GM18505 (cell line): ENCODE measurements at regions not wholly inside any gene's neighbourhood (a gene's known extent, or its start where the extent isn't known, plus 50 kb on each side); places are given as distances from the start of the nearest gene placed in this dataset.

Experiments used
- ATAC-seq: cut with Tn5 transposase; IDR thresholded peaks from one replicate; pipeline ENCODE4 v1.9.1; 2021; ENCODE audit not compliant: unreplicated experiment
- POLR2A ChIP-seq: IDR thresholded peaks from 4 replicates; pipeline ENCODE4 v1.6.1; 2011; ENCODE audit warnings: borderline replicate concordance; ENCODE audit not compliant: insufficient read depth, insufficient read length; ENCODE audit errors: extremely low read depth

GRCh38 chr15:53437985-53438841 is 321.2 kb downstream of the WDR72 start:
- no peak for TF ChIP-seq POLR2A
- no peak for ATAC-seq

GRCh38 chr15:53437366-53437765 is 322.1 kb downstream of the WDR72 start:
- no peak for ATAC-seq
- TF ChIP-seq POLR2A, result no peak

GRCh38 chr15:53434174-53434678 is 325.2 kb downstream of the WDR72 start:
- no peak for ATAC-seq

DNA sequence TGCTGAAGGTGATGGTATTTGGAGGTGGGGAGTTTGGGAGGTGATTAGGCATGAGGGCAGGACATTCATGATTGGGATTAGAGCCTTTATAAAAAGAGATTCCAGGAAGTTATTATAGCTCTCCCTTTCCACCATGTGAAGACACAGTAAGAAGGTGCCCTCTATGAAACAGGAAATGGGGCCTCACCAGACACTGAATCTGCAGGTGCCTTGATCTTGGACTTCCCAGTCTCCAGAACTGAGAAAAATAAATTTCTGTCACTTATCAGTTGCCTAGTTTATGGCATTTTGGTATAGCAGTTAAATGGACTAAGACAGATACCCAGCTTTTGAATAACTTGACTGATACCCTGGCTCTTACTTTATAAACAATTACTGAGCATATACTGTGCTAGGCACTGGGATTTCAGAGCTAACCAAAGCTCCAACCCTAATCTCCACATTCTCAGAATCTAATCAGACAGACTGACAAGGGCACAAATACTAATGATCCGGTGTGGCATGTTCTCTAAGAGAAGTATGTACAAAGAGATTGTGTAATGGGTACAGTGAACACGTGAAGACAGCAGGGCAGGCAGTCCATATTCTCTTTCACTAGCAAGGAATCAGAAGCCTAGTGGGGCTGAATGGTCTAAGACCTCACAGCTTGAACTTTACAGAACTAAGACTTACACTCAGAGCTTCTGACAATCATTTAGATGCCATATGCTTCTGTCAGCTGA is 343.1 kb downstream of the WDR72 start:
- ATAC-seq, result no peak
- TF ChIP-seq POLR2A, result no peak

More at GRCh38 chr15:53434174-53434678, 325.2 kb downstream of the WDR72 start:
- no peak for TF ChIP-seq POLR2A

- no peak for ATAC-seq
- TF ChIP-seq POLR2A, result no peak
These were observed 345.3 kb downstream of the WDR72 start for GRCh38 chr15:53414167-53414566.

DNA sequence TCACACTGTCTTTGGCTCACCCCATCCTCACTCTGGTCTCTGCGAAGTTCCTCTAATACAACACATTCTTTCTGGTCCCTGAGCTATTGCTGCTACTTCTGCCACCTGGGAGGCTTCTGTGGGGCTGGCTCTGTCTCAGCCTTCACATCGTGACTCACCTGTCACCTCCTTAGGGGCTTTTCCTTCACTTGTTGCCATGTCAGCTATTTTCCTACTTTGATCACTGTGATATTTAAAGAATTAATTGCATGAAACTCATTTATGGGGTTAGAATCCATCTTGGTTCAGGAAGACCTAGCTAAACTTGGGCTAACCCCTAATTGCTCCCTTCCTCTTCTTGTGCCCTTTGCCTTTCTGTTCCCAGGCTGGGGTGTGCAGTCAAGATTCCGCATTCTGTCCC is 346.9 kb downstream of the WDR72 start:
- TF ChIP-seq POLR2A, result no peak
- ATAC-seq, result no peak

GRCh38 chr15:53404930-53405493 is 354.5 kb downstream of the WDR72 start:
- ATAC-seq, result no peak
- no peak for TF ChIP-seq POLR2A

- no peak for TF ChIP-seq POLR2A
- no peak for ATAC-seq
These were observed 358.0 kb downstream of the WDR72 start for GRCh38 chr15:53401503-53401902.

- TF ChIP-seq POLR2A, result no peak
- no peak for ATAC-seq
These were observed 358.5 kb downstream of the WDR72 start for GRCh38 chr15:53400986-53401385.

GRCh38 chr15:53397041-53397616 is 362.3 kb downstream of the WDR72 start:
- TF ChIP-seq POLR2A, result no peak
- ATAC-seq, result no peak

GRCh38 chr15:53395871-53396270 is 363.6 kb downstream of the WDR72 start:
- ATAC-seq, result no peak
- TF ChIP-seq POLR2A, result no peak

DNA sequence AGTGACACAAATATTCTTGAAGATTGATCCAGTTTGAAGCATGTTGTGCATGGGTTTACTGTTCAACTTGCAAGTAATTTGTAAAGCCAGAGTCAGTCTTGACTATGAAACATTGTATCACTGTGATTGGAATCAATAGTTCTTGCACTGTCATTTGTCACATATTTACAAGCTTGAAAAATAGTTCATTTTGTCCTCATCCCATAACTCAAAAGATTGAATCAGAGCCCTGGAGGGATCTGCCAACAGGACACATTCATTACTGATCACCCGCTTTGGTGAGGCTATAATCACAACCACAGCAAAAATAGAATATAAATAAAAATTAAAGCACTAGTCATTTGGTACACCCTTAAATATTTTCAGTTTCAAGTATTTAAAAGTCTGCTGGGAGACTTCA is 368.9 kb downstream of the WDR72 start:
- no peak for TF ChIP-seq POLR2A
- no peak for ATAC-seq

DNA sequence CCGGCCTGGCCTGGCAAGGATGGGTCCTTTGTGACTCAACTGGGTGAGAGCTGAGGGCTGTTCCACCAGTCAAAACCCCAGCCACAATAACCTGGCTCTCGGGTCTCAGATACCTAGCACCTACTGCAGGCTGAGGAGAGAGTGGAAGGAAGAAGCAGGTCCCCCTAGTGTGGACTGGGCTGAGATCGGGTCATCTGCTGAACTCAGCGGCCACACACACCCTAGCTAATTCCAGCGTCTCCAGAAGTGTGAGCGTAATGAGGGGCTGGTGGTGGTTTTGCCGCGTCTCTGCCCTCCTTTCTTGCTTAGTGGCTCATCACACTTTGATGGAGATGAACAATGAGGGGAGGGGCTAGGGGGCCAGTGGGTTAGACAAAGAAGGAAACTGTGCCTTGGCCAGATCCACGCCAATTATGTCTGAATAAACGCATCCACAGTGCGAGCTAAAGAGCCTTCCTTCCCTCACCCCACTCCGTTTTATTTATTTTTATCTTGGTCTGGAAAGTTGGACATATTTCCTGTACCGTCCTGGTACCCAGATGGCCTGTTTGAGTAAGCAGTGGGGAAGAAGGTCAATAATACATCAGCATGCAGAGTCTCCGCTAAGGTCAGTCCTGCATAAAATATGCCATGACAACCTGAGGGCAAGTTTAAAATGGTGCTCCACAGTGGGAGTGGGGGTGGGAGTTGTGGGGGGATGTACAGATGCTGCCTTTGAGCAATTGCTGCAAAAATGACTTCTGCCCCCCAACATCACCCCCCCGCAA is 370.0 kb downstream of the WDR72 start:
- ATAC-seq, result no peak
- TF ChIP-seq POLR2A, result no peak

GRCh38 chr15:53384417-53384816 is 375.0 kb downstream of the WDR72 start:
- TF ChIP-seq POLR2A, result no peak
- no peak for ATAC-seq
